Vagina (tissue), 2 donors: ENCODE measurements at regions not wholly inside any gene's neighbourhood (a gene's known extent, or its start where the extent isn't known, plus 50 kb on each side); places are given as distances from the start of the nearest gene placed in this dataset.
"Not testable (repeated sequence)": the region's sequence is repeated elsewhere in the genome, so short reads cannot be mapped to it uniquely, and the experiment has no call there.

Source experiments
- DNase-seq, 2 donors: peaks; one replicate each; pipeline ENCODE4 v3.0.0-alpha.2; 2017; ENCODE audit errors: extremely low spot score in 2 of 2
- H3K27ac ChIP-seq: fragments of 200-600 bp; sonication (generic); one replicate; pipeline ENCODE4 v1.5.1; 2019
- H3K27me3 ChIP-seq: fragments of 200-600 bp; sonication (generic); one replicate; pipeline ENCODE4 v1.5.1; 2019
- H3K36me3 ChIP-seq, 2 donors: fragments of 200-600 bp; sonication (generic); one replicate each; pipeline ENCODE4 v1.5.1; 2017 to 2019
- H3K4me1 ChIP-seq: fragments of 200-600 bp; sonication (generic); one replicate; pipeline ENCODE4 v1.5.1; 2019
- H3K4me3 ChIP-seq, 2 donors: fragments of 200-600 bp; sonication (generic); 1 replicate in 1 of 2; 2 replicates in 1 of 2; pipeline ENCODE4 v1.5.1; 2016 to 2019
- H3K9me3 ChIP-seq: fragments of 200-600 bp; sonication (generic); one replicate; pipeline ENCODE4 v1.5.1; 2019
- CTCF ChIP-seq, 3 experiments: fragments of 450-650 bp in 2 of 3; fragments of 200-600 bp in 1 of 3; sonication (generic) in 1 of 3; IDR thresholded peaks; one replicate each; pipeline ENCODE4 v1.5.1; 2017 to 2019; ENCODE audit warnings: antibody characterized with exemption in 3 of 3, mild to moderate bottlenecking in 2 of 3, moderate library complexity in 2 of 3
- POLR2A ChIP-seq, 2 donors: fragments of 450-650 bp; IDR thresholded peaks; one replicate each; pipeline ENCODE4 v1.6.1; 2017; ENCODE audit warnings: antibody characterized with exemption in 2 of 2, mild to moderate bottlenecking in 2 of 2, moderate library complexity in 2 of 2
- POLR2AphosphoS5 ChIP-seq, 2 donors: sonication (generic); formaldehyde crosslinking; IDR thresholded peaks; one replicate each; pipeline ENCODE4 v1.9.0; 2017; ENCODE audit warnings: antibody characterized with exemption in 2 of 2, mild to moderate bottlenecking in 2 of 2, low read depth in 1 of 2; ENCODE audit not compliant: insufficient read depth in 1 of 2
- intact Hi-C: fragments of 100-400 bp; cut with DNase I; formaldehyde crosslinking; loops from one replicate; pipeline ENCODE4 v1.15.1; 2023

- Histone ChIP-seq H3K9me3 (no peaks in the 10 kb centered on the region), H3K27ac (no peak overlapping the region), H3K4me3 (no peak overlapping the region), H3K27me3 (no peaks in the 10 kb centered on the region), H3K36me3 (no peaks in the 10 kb centered on the region), H3K4me1 (peaks cover 24% of the 10 kb centered on the region)
- no peak for TF ChIP-seq POLR2AphosphoS5 (IDR thresholded peaks at IDR 0.05; ENCODE audit: insufficient read depth in 1 of 2, low read depth in 1 of 2)
- TF ChIP-seq CTCF (IDR thresholded peaks at IDR 0.05): no peak
- TF ChIP-seq POLR2A (IDR thresholded peaks at IDR 0.05): no peak
- DNase-seq: no peak
- intact Hi-C loops: no loop called here
These were observed 281.0 kb upstream of the CRY1 start for GRCh38 chr12:107374161-107374840.

GRCh38 chr12:107375231-107375630 lies 281.9 kb upstream of the CRY1 start:
- Histone ChIP-seq H3K36me3 (no peaks in the 10 kb centered on the region), H3K9me3 (no peaks in the 10 kb centered on the region), H3K27me3 (no peaks in the 10 kb centered on the region), H3K4me1 (peaks cover 31% of the 10 kb centered on the region), H3K27ac (no peak overlapping the region), H3K4me3 (no peak overlapping the region)
- TF ChIP-seq POLR2AphosphoS5 (IDR thresholded peaks at IDR 0.05; ENCODE audit: insufficient read depth in 1 of 2, low read depth in 1 of 2) (no peak), CTCF (IDR thresholded peaks at IDR 0.05) (no peak), POLR2A (IDR thresholded peaks at IDR 0.05) (no peak)
- no peak for DNase-seq
- intact Hi-C loops: no loop called here

- Histone ChIP-seq H3K9me3 (no peaks in the 10 kb centered on the region), H3K27ac (no peak overlapping the region), H3K36me3 (no peaks in the 10 kb centered on the region), H3K4me3 (no peak overlapping the region), H3K4me1 (peaks cover 29% of the 10 kb centered on the region), H3K27me3 (no peaks in the 10 kb centered on the region)
- DNase-seq: no peak
- no peak for TF ChIP-seq CTCF (IDR thresholded peaks at IDR 0.05)
- TF ChIP-seq POLR2A (IDR thresholded peaks at IDR 0.05): no peak
- no peak for TF ChIP-seq POLR2AphosphoS5 (IDR thresholded peaks at IDR 0.05; ENCODE audit: insufficient read depth in 1 of 2, low read depth in 1 of 2)
- intact Hi-C loops: no loop called here
These were observed 284.4 kb upstream of the CRY1 start for GRCh38 chr12:107377596-107378385.

GRCh38 chr12:107378609-107379008 lies 285.3 kb upstream of the CRY1 start:
- no peak overlapping the region for H3K27ac ChIP-seq
- H3K4me3 ChIP-seq: no peak overlapping the region
- no peaks in the 10 kb centered on the region for H3K36me3 ChIP-seq
- H3K27me3 ChIP-seq: no peaks in the 10 kb centered on the region
- no peaks in the 10 kb centered on the region for H3K9me3 ChIP-seq
- TF ChIP-seq POLR2A (IDR thresholded peaks at IDR 0.05): no peak
- TF ChIP-seq POLR2AphosphoS5 (IDR thresholded peaks at IDR 0.05; ENCODE audit: insufficient read depth in 1 of 2, low read depth in 1 of 2): no peak
- no peak for TF ChIP-seq CTCF (IDR thresholded peaks at IDR 0.05)
- intact Hi-C loops: no loop called here
- H3K4me1 ChIP-seq: peaks cover 21% of the 10 kb centered on the region
- DNase-seq: no peak

GRCh38 chr12:107379142-107379851 lies 285.9 kb upstream of the CRY1 start:
- H3K27ac ChIP-seq, H3K27me3 ChIP-seq, intact Hi-C loops, H3K36me3 ChIP-seq, H3K4me3 ChIP-seq, DNase-seq, H3K9me3 ChIP-seq: not testable (repeated sequence)
- H3K4me1 ChIP-seq: peaks cover 15% of the 10 kb centered on the region
